NCI-H774 (cell line): ENCODE measurements at regions not wholly inside any gene's neighbourhood (a gene's known extent, or its start where the extent isn't known, plus 50 kb on each side); places are given as distances from the start of the nearest gene placed in this dataset.
"Not testable (repeated sequence)": the region's sequence is repeated elsewhere in the genome, so short reads cannot be mapped to it uniquely, and the experiment has no call there.

Experiments used
- DNase-seq: peaks from one replicate; lab custom pipeline; 2025; lab: John Stamatoyannopoulos, UW

- no peak for DNase-seq
Measured at GRCh38 chr7:156590212-156590611, 50.4 kb upstream of the RNF32 start.

GRCh38 chr7:156589808-156590207 is 50.8 kb upstream of the RNF32 start:
- no peak for DNase-seq

GRCh38 chr7:156585926-156586325 is 54.6 kb upstream of the RNF32 start:
- DNase-seq: no peak

GRCh38 chr7:156585025-156585648 is 55.4 kb upstream of the RNF32 start:
- DNase-seq: no peak

- no peak for DNase-seq
Measured at GRCh38 chr7:156582591-156583123, 57.9 kb upstream of the RNF32 start.

GRCh38 chr7:156580036-156580435 is 60.5 kb upstream of the RNF32 start:
- DNase-seq: no peak

GRCh38 chr7:156579566-156579965 is 61.0 kb upstream of the RNF32 start:
- DNase-seq: no peak

GRCh38 chr7:156578978-156579430 is 61.6 kb upstream of the RNF32 start:
- DNase-seq: no peak

GRCh38 chr7:156578578-156578940 is 62.0 kb upstream of the RNF32 start:
- no peak for DNase-seq

- DNase-seq: no peak
Measured at GRCh38 chr7:156577645-156578577, 62.7 kb upstream of the RNF32 start.

- DNase-seq: no peak
Measured at GRCh38 chr7:156576216-156577058, 64.1 kb upstream of the RNF32 start.

- DNase-seq: no peak
Measured at GRCh38 chr7:156568258-156568657, 72.3 kb upstream of the RNF32 start.

- peak; percentile 40 for DNase-seq
Measured at GRCh38 chr7:156566812-156567549, 73.6 kb upstream of the RNF32 start.

GRCh38 chr7:156565002-156565401 is 75.6 kb upstream of the RNF32 start:
- DNase-seq: not testable (repeated sequence)

GRCh38 chr7:156560696-156561095 is 79.9 kb upstream of the RNF32 start:
- DNase-seq: no peak

- DNase-seq: no peak
Measured at GRCh38 chr7:156560075-156560474, 80.5 kb upstream of the RNF32 start.

GRCh38 chr7:156559001-156559400 is 81.6 kb upstream of the RNF32 start:
- DNase-seq: no peak

GRCh38 chr7:156558198-156558597 is 82.4 kb upstream of the RNF32 start:
- DNase-seq: no peak

GRCh38 chr7:156556083-156556482 is 84.5 kb upstream of the RNF32 start:
- no peak for DNase-seq

GRCh38 chr7:156554488-156554887 is 86.1 kb upstream of the RNF32 start:
- peak; percentile 97 for DNase-seq

GRCh38 chr7:156549636-156550035 is 90.9 kb upstream of the RNF32 start:
- DNase-seq: no peak
